B cell (primary cell): ENCODE measurements at regions not wholly inside any gene's neighbourhood (a gene's known extent, or its start where the extent isn't known, plus 50 kb on each side); places are given as distances from the start of the nearest gene placed in this dataset.
"Not testable (repeated sequence)": the region's sequence is repeated elsewhere in the genome, so short reads cannot be mapped to it uniquely, and the experiment has no call there.

Source experiments
- ATAC-seq: fragments of 200-7000 bp; cut with Tn5 transposase; one replicate; pipeline ENCODE4 v1.10.0; 2021; ENCODE audit warnings: low read depth, mild to moderate bottlenecking, moderate number of reproducible peaks, moderate library complexity
- CTCF ChIA-PET: fragments of 350-600 bp; sonication (Branson Sonifier 250); formaldehyde crosslinking; loops from one replicate; lab custom pipeline; 2021; ENCODE audit warnings: antibody characterized with exemption, inconsistent platforms; lab: Charles Lee
- POLR2A ChIA-PET: fragments of 350-600 bp; sonication (Branson Sonifier 250); formaldehyde crosslinking; loops from one replicate; lab custom pipeline; 2021; ENCODE audit warnings: antibody characterized with exemption; lab: Charles Lee
- DNase-seq: peaks from one replicate; pipeline ENCODE4 v3.0.0; 2013
- H2AFZ ChIP-seq: 2 replicates; pipeline ENCODE4 v1.6.1; 2012; ENCODE audit warnings: mild to moderate bottlenecking, low read depth, low read length; ENCODE audit not compliant: insufficient read depth, poor library complexity, severe bottlenecking
- H3K27ac ChIP-seq, 2 donors: 1 replicate in 1 of 2; 2 replicates in 1 of 2; pipeline ENCODE4 v1.5.1; 2012 to 2013; ENCODE audit warnings: low read length in 2 of 2, mild to moderate bottlenecking in 2 of 2, moderate library complexity in 1 of 2
- H3K27me3 ChIP-seq, 4 experiments: fragments of 200-600 bp in 1 of 4; sonication (generic) in 1 of 4; replicated peaks in 1 of 4; 1 replicate in 2 of 4; 2 replicates in 2 of 4; pipeline versions ENCODE4 v1.6.1 to v1.7.0; 2013 to 2016; ENCODE audit warnings: low read length in 3 of 4, mild to moderate bottlenecking in 2 of 4, mixed read lengths in 1 of 4, moderate library complexity in 1 of 4; ENCODE audit not compliant: insufficient read depth in 4 of 4, control insufficient read depth in 3 of 4; ENCODE audit errors: control extremely low read depth in 1 of 4
- H3K36me3 ChIP-seq, 2 experiments: replicated peaks in 1 of 2; 1 replicate in 1 of 2; 2 replicates in 1 of 2; pipeline versions ENCODE4 v1.6.1 to v1.7.1; 2013; ENCODE audit warnings: low read length in 1 of 2; ENCODE audit not compliant: insufficient read depth in 2 of 2, control insufficient read depth in 1 of 2; ENCODE audit errors: control extremely low read depth in 1 of 2, extremely low read depth in 1 of 2
- H3K4me1 ChIP-seq, 2 donors: fragments of 200-600 bp in 1 of 2; sonication (generic) in 1 of 2; 1 replicate in 1 of 2; 2 replicates in 1 of 2; pipeline versions ENCODE4 v1.5.1 to v1.6.1; 2013 to 2017; ENCODE audit warnings: low read length in 2 of 2; ENCODE audit not compliant: control insufficient read depth in 2 of 2, insufficient read depth in 2 of 2
- H3K4me2 ChIP-seq: replicated peaks from 2 replicates; pipeline ENCODE3; 2012; ENCODE audit warnings: mild to moderate bottlenecking, low read depth, low read length; ENCODE audit not compliant: poor library complexity, severe bottlenecking
- H3K4me3 ChIP-seq, 5 experiments: fragments of 200-600 bp in 1 of 5; sonication (generic) in 1 of 5; 1 replicate in 3 of 5; 2 replicates in 2 of 5; pipeline versions ENCODE4 v1.5.1 to v1.7.0; 2011 to 2016; ENCODE audit warnings: low read length in 4 of 5, mild to moderate bottlenecking in 4 of 5, low read depth in 2 of 5, control low read depth in 1 of 5, moderate library complexity in 1 of 5; ENCODE audit not compliant: insufficient read depth in 1 of 5; ENCODE audit errors: control extremely low read depth in 1 of 5, extremely low read depth in 1 of 5
- H3K79me2 ChIP-seq: fragments of 200-600 bp; sonication (generic); one replicate; pipeline ENCODE4 v1.6.0; 2016; ENCODE audit warnings: low read length; ENCODE audit not compliant: control insufficient read depth, insufficient read depth
- H3K9ac ChIP-seq: fragments of 200-600 bp; sonication (generic); 2 replicates; pipeline ENCODE4 v1.6.1; 2017; ENCODE audit warnings: mild to moderate bottlenecking, low read length, moderate library complexity
- H3K9me3 ChIP-seq, 3 donors: one replicate each; pipeline versions ENCODE4 v1.6.1 to v1.7.1; 2013; ENCODE audit warnings: low read length in 2 of 3; ENCODE audit not compliant: control insufficient read depth in 2 of 3, insufficient read depth in 1 of 3; ENCODE audit errors: control extremely low read depth in 1 of 3
- H4K20me1 ChIP-seq: 2 replicates; pipeline ENCODE4 v1.6.0; 2012; ENCODE audit warnings: mild to moderate bottlenecking, low read length; ENCODE audit not compliant: insufficient read depth, control insufficient read depth, poor library complexity, severe bottlenecking
- H3K27ac Mint-ChIP-seq: one replicate; pipeline ENCODE4 v1.8.0; 2021; ENCODE audit warnings: mixed read lengths
- H3K27me3 Mint-ChIP-seq: one replicate; pipeline ENCODE4 v1.8.0; 2021; ENCODE audit warnings: mixed read lengths
- H3K4me1 Mint-ChIP-seq: one replicate; pipeline ENCODE4 v1.8.0; 2021; ENCODE audit warnings: mixed read lengths
- H3K4me3 Mint-ChIP-seq: one replicate; pipeline ENCODE4 v1.8.0; 2021; ENCODE audit warnings: mixed read lengths
- H3K9me3 Mint-ChIP-seq: one replicate; pipeline ENCODE4 v1.8.0; 2022; ENCODE audit warnings: mixed read lengths; ENCODE audit not compliant: insufficient read depth
- EZH2 ChIP-seq: IDR thresholded peaks from 2 replicates; pipeline ENCODE4 v1.6.1; 2012; ENCODE audit warnings: borderline replicate concordance, low read depth, mild to moderate bottlenecking, moderate library complexity, low read length; ENCODE audit not compliant: insufficient read depth, poor library complexity, severe bottlenecking
- WGBS: methylation state at CpG from one replicate; pipeline ENCODE4 v1.1.5; 2013; ENCODE audit warnings: missing lambda C conversion rate; ENCODE audit not compliant: insufficient coverage; 5-methylcytosine and 5-hydroxymethylcytosine counted together
- intact Hi-C: fragments of 100-400 bp; cut with micrococcal nuclease; formaldehyde crosslinking; loops from one replicate; pipeline ENCODE4 v1.10.0; 2022
- TF ChIP-seq, protein P1 (sequence below): fragments of 200-600 bp; IDR thresholded peaks from one replicate; pipeline ENCODE4 v1.8.0; 2022; ENCODE audit warnings: antibody characterized with exemption, mild to moderate bottlenecking

DNA sequence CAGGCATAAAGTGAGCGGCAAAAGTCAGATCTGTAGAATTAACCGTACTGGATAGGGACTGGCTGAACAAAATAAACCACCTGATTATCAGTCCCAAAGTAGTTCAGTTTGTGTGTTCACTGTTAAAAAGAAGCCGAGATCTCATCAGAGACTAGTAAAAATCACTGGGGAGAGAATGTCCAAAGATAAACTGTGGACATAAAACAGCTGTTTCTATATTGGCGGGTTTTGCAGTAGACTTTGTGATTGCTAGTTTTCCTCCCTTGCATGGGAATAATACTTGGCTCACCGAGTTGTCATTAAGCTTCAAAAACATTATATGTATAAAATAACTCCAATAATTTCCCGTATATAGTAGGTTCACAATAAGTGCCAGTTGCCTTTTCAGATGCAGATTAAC, 114.2 kb upstream of the ID4 start:
- H2AFZ ChIP-seq = no peak overlapping the region
- no peak overlapping the region for H3K9ac ChIP-seq
- Mint-ChIP-seq H3K27me3 (no peaks in the 10 kb centered on the region), H3K27ac (no peak overlapping the region), H3K9me3 (peaks cover 6% of the 10 kb centered on the region), H3K4me3 (no peak overlapping the region), H3K4me1 (no peaks in the 10 kb centered on the region)
- H3K4me1 ChIP-seq = no peaks in the 10 kb centered on the region
- DNase-seq = no peak
- H3K27ac ChIP-seq = no peak overlapping the region
- WGBS = 100% methylated on average over 1 of the region's 6 CpGs
- ATAC-seq = no peak
- no peaks in the 10 kb centered on the region for H4K20me1 ChIP-seq
- no peak overlapping the region for H3K4me3 ChIP-seq
- H3K36me3 ChIP-seq = no peaks in the 10 kb centered on the region
- POLR2A ChIA-PET = no interaction called here
- no peaks in the 10 kb centered on the region for H3K79me2 ChIP-seq
- peaks cover 0 to 8% (median 0%) of the 10 kb centered on the region in 3 donors for H3K9me3 ChIP-seq
- intact Hi-C loops = no loop called here
- no peaks in the 10 kb centered on the region for H3K27me3 ChIP-seq
- TF ChIP-seq EZH2 = no peak
- TF ChIP-seq, protein P1, sequence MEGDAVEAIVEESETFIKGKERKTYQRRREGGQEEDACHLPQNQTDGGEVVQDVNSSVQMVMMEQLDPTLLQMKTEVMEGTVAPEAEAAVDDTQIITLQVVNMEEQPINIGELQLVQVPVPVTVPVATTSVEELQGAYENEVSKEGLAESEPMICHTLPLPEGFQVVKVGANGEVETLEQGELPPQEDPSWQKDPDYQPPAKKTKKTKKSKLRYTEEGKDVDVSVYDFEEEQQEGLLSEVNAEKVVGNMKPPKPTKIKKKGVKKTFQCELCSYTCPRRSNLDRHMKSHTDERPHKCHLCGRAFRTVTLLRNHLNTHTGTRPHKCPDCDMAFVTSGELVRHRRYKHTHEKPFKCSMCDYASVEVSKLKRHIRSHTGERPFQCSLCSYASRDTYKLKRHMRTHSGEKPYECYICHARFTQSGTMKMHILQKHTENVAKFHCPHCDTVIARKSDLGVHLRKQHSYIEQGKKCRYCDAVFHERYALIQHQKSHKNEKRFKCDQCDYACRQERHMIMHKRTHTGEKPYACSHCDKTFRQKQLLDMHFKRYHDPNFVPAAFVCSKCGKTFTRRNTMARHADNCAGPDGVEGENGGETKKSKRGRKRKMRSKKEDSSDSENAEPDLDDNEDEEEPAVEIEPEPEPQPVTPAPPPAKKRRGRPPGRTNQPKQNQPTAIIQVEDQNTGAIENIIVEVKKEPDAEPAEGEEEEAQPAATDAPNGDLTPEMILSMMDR = no peak
- CTCF ChIA-PET = no interaction called here
- H3K4me2 ChIP-seq = no peak overlapping the region

DNA sequence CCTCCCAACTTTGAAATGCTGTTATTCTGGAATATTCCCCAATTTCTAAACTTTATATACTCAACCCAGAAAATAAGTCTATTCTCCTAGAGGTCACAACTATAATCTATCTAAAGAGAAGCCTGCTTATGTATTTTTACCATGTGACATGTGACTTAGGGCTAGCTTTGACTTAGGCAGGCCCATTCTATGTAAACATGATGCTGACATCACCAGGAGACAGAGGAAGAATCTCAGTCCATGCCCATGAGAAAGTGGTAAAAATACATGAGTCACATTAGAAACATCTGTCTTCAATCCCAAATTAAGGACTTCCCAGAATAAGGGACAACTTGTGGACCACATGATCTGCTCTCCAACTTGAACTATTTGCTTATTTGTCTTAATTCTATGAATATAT, 113.6 kb upstream of the ID4 start:
- no peak for TF ChIP-seq EZH2
- TF ChIP-seq, protein P1 = no peak
- Mint-ChIP-seq H3K9me3 (peaks cover 6% of the 10 kb centered on the region), H3K4me1 (no peaks in the 10 kb centered on the region), H3K27ac (no peak overlapping the region), H3K4me3 (no peak overlapping the region), H3K27me3 (no peaks in the 10 kb centered on the region)
- ATAC-seq (no peak), DNase-seq (no peak)
- CTCF ChIA-PET = no interaction called here
- POLR2A ChIA-PET = no interaction called here
- no peaks in the 10 kb centered on the region for H3K79me2 ChIP-seq
- H3K36me3 ChIP-seq = no peaks in the 10 kb centered on the region
- no peak overlapping the region for H2AFZ ChIP-seq
- H3K4me1 ChIP-seq = no peaks in the 10 kb centered on the region
- no peak overlapping the region for H3K4me3 ChIP-seq
- no peak overlapping the region for H3K4me2 ChIP-seq
- H3K9me3 ChIP-seq = peaks cover 0 to 8% (median 0%) of the 10 kb centered on the region in 3 donors
- no peaks in the 10 kb centered on the region for H4K20me1 ChIP-seq
- H3K9ac ChIP-seq = no peak overlapping the region
- intact Hi-C loops = no loop called here
- H3K27me3 ChIP-seq = no peaks in the 10 kb centered on the region
- no peak overlapping the region for H3K27ac ChIP-seq

DNA sequence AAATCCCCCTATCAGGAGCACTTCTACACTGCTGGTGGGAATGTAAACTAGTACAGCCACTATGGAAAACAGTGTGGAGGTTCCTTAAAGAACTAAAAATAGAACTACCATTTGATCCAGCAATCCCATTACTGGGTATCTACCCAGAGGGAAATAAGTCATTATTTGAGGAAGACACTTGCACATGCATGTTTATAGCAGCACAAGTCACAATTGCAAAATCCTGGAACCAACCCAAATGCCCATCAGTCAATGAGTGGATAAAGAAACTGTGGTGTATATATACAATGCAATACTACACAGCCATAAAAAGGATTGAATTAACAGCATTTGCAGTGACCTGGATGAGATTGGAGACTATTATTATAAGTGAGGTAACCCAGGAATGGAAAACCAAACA, 111.7 kb upstream of the ID4 start:
- CTCF ChIA-PET, H3K4me3 ChIP-seq, H3K4me2 ChIP-seq, H3K9me3 Mint-ChIP-seq, H3K4me1 ChIP-seq, intact Hi-C loops, H2AFZ ChIP-seq, H3K4me1 Mint-ChIP-seq, H4K20me1 ChIP-seq, H3K27ac Mint-ChIP-seq, H3K9me3 ChIP-seq, H3K9ac ChIP-seq, ATAC-seq, H3K36me3 ChIP-seq, H3K79me2 ChIP-seq, H3K27me3 Mint-ChIP-seq, H3K27me3 ChIP-seq, H3K27ac ChIP-seq, H3K4me3 Mint-ChIP-seq, POLR2A ChIA-PET, DNase-seq: not testable (repeated sequence)
